ENCODE measurements at regions not wholly inside any gene's neighbourhood (a gene's known extent, or its start where the extent isn't known, plus 50 kb on each side); places are given as distances from the start of the nearest gene placed in this dataset.

- no peak for TF ChIP-seq CTCF (IDR thresholded peaks at IDR 0.05; ENCODE audit: insufficient read depth, low read depth, low read length)
- H3K4me3 ChIP-seq (ENCODE audit: low read depth, low read length) = no peak overlapping the region
- no peaks in the 10 kb centered on the region for H3K36me3 ChIP-seq (ENCODE audit: control insufficient read depth, insufficient read depth, low read length)
- no peaks in the 10 kb centered on the region for H3K27me3 ChIP-seq (ENCODE audit: control insufficient read depth, insufficient read depth, low read length)
- ChIA-PET CTCF (no interaction called here), POLR2A (no interaction called here)
- no peak for DNase-seq (ENCODE audit: low read depth)
Measured at GRCh38 chr11:81874635-81875034, 859.0 kb downstream of the FAM181B start.

GRCh38 chr11:81870815-81871214 is 862.8 kb downstream of the FAM181B start:
- H3K27me3 ChIP-seq (ENCODE audit: control insufficient read depth, insufficient read depth, low read length) = no peaks in the 10 kb centered on the region
- CTCF ChIA-PET = no interaction called here
- no peak for DNase-seq (ENCODE audit: low read depth)
- H3K36me3 ChIP-seq (ENCODE audit: control insufficient read depth, insufficient read depth, low read length) = no peaks in the 10 kb centered on the region
- H3K4me3 ChIP-seq (ENCODE audit: low read depth, low read length) = no peak overlapping the region
- POLR2A ChIA-PET = no interaction called here
- no peak for TF ChIP-seq CTCF (IDR thresholded peaks at IDR 0.05; ENCODE audit: insufficient read depth, low read depth, low read length)

GRCh38 chr11:81870066-81870412 is 863.6 kb downstream of the FAM181B start:
- ChIA-PET CTCF (no interaction called here), POLR2A (no interaction called here)
- no peak for TF ChIP-seq CTCF (IDR thresholded peaks at IDR 0.05; ENCODE audit: insufficient read depth, low read depth, low read length)
- H3K4me3 ChIP-seq (ENCODE audit: low read depth, low read length) = no peak overlapping the region
- no peaks in the 10 kb centered on the region for H3K36me3 ChIP-seq (ENCODE audit: control insufficient read depth, insufficient read depth, low read length)
- H3K27me3 ChIP-seq (ENCODE audit: control insufficient read depth, insufficient read depth, low read length) = no peaks in the 10 kb centered on the region
- no peak for DNase-seq (ENCODE audit: low read depth)

- Histone ChIP-seq H3K36me3 (ENCODE audit: control insufficient read depth, insufficient read depth, low read length) (no peaks in the 10 kb centered on the region), H3K4me3 (ENCODE audit: low read depth, low read length) (no peak overlapping the region), H3K27me3 (ENCODE audit: control insufficient read depth, insufficient read depth, low read length) (no peaks in the 10 kb centered on the region)
- CTCF ChIA-PET = no interaction called here
- POLR2A ChIA-PET = no interaction called here
- DNase-seq (ENCODE audit: low read depth) = no peak
- no peak for TF ChIP-seq CTCF (IDR thresholded peaks at IDR 0.05; ENCODE audit: insufficient read depth, low read depth, low read length)
Measured at GRCh38 chr11:81869351-81870065, 864.2 kb downstream of the FAM181B start.

GRCh38 chr11:81866896-81867295 is 866.8 kb downstream of the FAM181B start:
- no peak for TF ChIP-seq CTCF (IDR thresholded peaks at IDR 0.05; ENCODE audit: insufficient read depth, low read depth, low read length)
- ChIA-PET CTCF (no interaction called here), POLR2A (no interaction called here)
- no peak overlapping the region for H3K4me3 ChIP-seq (ENCODE audit: low read depth, low read length)
- no peak for DNase-seq (ENCODE audit: low read depth)
- no peaks in the 10 kb centered on the region for H3K27me3 ChIP-seq (ENCODE audit: control insufficient read depth, insufficient read depth, low read length)
- H3K36me3 ChIP-seq (ENCODE audit: control insufficient read depth, insufficient read depth, low read length) = no peaks in the 10 kb centered on the region
